PC-9 (cell line): ENCODE measurements at regions not wholly inside any gene's neighbourhood (a gene's known extent, or its start where the extent isn't known, plus 50 kb on each side); places are given as distances from the start of the nearest gene placed in this dataset.

Experiments
- CTCF ChIP-seq: fragments of 200-600 bp; sonication (generic); conservative IDR thresholded peaks from 2 replicates; pipeline ENCODE4 v1.6.1; 2017; ENCODE audit warnings: mixed run types, antibody characterized with exemption, mild to moderate bottlenecking, moderate library complexity
- EZH2 ChIP-seq: fragments of 200-600 bp; sonication (generic); IDR thresholded peaks from 2 replicates; pipeline ENCODE4 v1.8.0; 2017; ENCODE audit warnings: antibody characterized with exemption, low read depth

- no peak for TF ChIP-seq CTCF
- TF ChIP-seq EZH2: no peak
Observed at GRCh38 chr4:58617226-58617625, 1507.0 kb upstream of the IGFBP7 start.
